RWPE2 (cell line): ENCODE measurements at regions not wholly inside any gene's neighbourhood (a gene's known extent, or its start where the extent isn't known, plus 50 kb on each side); places are given as distances from the start of the nearest gene placed in this dataset.

Experiments used
- ATAC-seq: fragments of 200-7000 bp; cut with Tn5 transposase; 3 replicates; pipeline ENCODE4 v1.9.1; 2021; ENCODE audit warnings: low read depth
- DNase-seq: peaks from one replicate; pipeline ENCODE4 v3.0.0-alpha.2; 2020; ENCODE audit warnings: low spot score
- H3K27ac ChIP-seq: fragments of 450-650 bp; 2 replicates; pipeline ENCODE4 v1.5.1; 2017; ENCODE audit warnings: mild to moderate bottlenecking; ENCODE audit not compliant: poor library complexity, severe bottlenecking
- H3K27me3 ChIP-seq: fragments of 250-450 bp; sonication (Bioruptor Pico); 2 replicates; pipeline ENCODE4 v1.5.1; 2021; ENCODE audit warnings: mild to moderate bottlenecking, moderate library complexity; ENCODE audit not compliant: insufficient read depth, poor library complexity, severe bottlenecking
- H3K36me3 ChIP-seq: fragments of 250-450 bp; sonication (Bioruptor Pico); 2 replicates; pipeline ENCODE4 v1.5.1; 2020; ENCODE audit warnings: low read depth, mild to moderate bottlenecking, moderate library complexity
- H3K4me1 ChIP-seq: fragments of 250-450 bp; sonication (Bioruptor Pico); 2 replicates; pipeline ENCODE4 v1.5.1; 2021; ENCODE audit warnings: mild to moderate bottlenecking, moderate library complexity; ENCODE audit not compliant: insufficient read depth, poor library complexity, severe bottlenecking
- H3K4me3 ChIP-seq: fragments of 250-450 bp; sonication (Bioruptor Pico); 2 replicates; pipeline ENCODE4 v1.5.1; 2021; ENCODE audit warnings: mild to moderate bottlenecking, moderate library complexity; ENCODE audit not compliant: severe bottlenecking
- H3K9me3 ChIP-seq: fragments of 250-450 bp; sonication (Bioruptor Pico); 2 replicates; pipeline ENCODE4 v1.5.1; 2021; ENCODE audit warnings: mild to moderate bottlenecking, moderate library complexity; ENCODE audit not compliant: severe bottlenecking
- CTCF ChIP-seq: fragments of 450-650 bp; IDR thresholded peaks from one replicate; pipeline ENCODE4 v1.5.1; 2017; ENCODE audit warnings: mild to moderate bottlenecking, moderate library complexity; ENCODE audit not compliant: poor library complexity, severe bottlenecking

- Histone ChIP-seq H3K4me1 (no peaks in the 10 kb centered on the region), H3K36me3 (no peaks in the 10 kb centered on the region), H3K27me3 (no peaks in the 10 kb centered on the region), H3K27ac (no peak overlapping the region), H3K4me3 (no peak overlapping the region), H3K9me3 (no peaks in the 10 kb centered on the region)
- no peak for TF ChIP-seq CTCF
- no peak for DNase-seq
- no peak for ATAC-seq
Observed at GRCh38 chr5:90109285-90109684, 300.3 kb downstream of the CETN3 start.

GRCh38 chr5:90099099-90099498 is 310.5 kb downstream of the CETN3 start:
- no peak for TF ChIP-seq CTCF
- Histone ChIP-seq H3K4me3 (no peak overlapping the region), H3K27ac (no peak overlapping the region), H3K9me3 (peaks cover 2% of the 10 kb centered on the region), H3K36me3 (no peaks in the 10 kb centered on the region), H3K27me3 (no peaks in the 10 kb centered on the region), H3K4me1 (peaks cover 31% of the 10 kb centered on the region)
- ATAC-seq = no peak
- no peak for DNase-seq

GRCh38 chr5:90097082-90097477 is 312.5 kb downstream of the CETN3 start:
- Histone ChIP-seq H3K4me3 (no peak overlapping the region), H3K9me3 (peaks cover 2% of the 10 kb centered on the region), H3K27me3 (no peaks in the 10 kb centered on the region), H3K27ac (peak overlapping the region; percentile 71), H3K4me1 (peaks cover 40% of the 10 kb centered on the region), H3K36me3 (no peaks in the 10 kb centered on the region)
- DNase-seq (no peak), ATAC-seq (no peak)
- no peak for TF ChIP-seq CTCF

- peak; percentile 93 for ATAC-seq
- Histone ChIP-seq H3K27ac (peak overlapping the region; percentile 71), H3K9me3 (peaks cover 2% of the 10 kb centered on the region), H3K27me3 (no peaks in the 10 kb centered on the region), H3K36me3 (no peaks in the 10 kb centered on the region), H3K4me3 (no peak overlapping the region), H3K4me1 (peaks cover 40% of the 10 kb centered on the region)
- peak; percentile 93 for DNase-seq
- TF ChIP-seq CTCF = no peak
Observed at GRCh38 chr5:90096415-90097081, 313.0 kb downstream of the CETN3 start.

- no peaks in the 10 kb centered on the region for H3K27me3 ChIP-seq
- no peaks in the 10 kb centered on the region for H3K36me3 ChIP-seq
- no peak for TF ChIP-seq CTCF
- no peak for DNase-seq
- peaks cover 2% of the 10 kb centered on the region for H3K9me3 ChIP-seq
- peak overlapping the region; percentile 71 for H3K27ac ChIP-seq
- ATAC-seq = no peak
- peaks cover 40% of the 10 kb centered on the region for H3K4me1 ChIP-seq
- no peak overlapping the region for H3K4me3 ChIP-seq
Observed at GRCh38 chr5:90095292-90096060, 314.1 kb downstream of the CETN3 start.
